ENCODE measurements at regions not wholly inside any gene's neighbourhood (a gene's known extent, or its start where the extent isn't known, plus 50 kb on each side); places are given as distances from the start of the nearest gene placed in this dataset.

- ATAC-seq (ENCODE audit: poor library complexity) = no peak
- intact Hi-C loops (cut with DNase I) = no loop called here
- no peak for DNase-seq
Observed at GRCh38 chr12:115190010-115190770, 506.2 kb upstream of the TBX3 start.

DNA sequence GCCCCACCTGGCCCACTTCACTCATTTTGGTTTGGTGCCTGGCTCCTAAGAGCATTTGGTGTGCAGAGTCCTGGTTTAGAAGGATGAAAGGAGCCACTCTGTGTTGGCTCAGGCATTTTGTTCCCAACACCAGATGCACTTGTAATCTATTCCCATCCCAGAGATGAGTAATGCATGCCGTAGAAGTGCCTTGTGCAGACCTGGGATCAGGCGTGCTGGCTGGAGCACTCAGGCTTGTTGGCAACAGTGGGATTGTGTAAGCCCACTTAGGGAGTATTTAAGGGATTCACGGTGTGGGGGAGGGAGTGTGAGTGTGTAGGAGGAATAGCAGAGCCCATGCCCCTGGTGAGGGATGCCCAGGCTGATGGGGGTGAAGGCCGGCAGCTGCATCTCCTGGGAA lies 501.5 kb upstream of the TBX3 start:
- ATAC-seq (ENCODE audit: poor library complexity) = no peak
- DNase-seq = no peak

DNA sequence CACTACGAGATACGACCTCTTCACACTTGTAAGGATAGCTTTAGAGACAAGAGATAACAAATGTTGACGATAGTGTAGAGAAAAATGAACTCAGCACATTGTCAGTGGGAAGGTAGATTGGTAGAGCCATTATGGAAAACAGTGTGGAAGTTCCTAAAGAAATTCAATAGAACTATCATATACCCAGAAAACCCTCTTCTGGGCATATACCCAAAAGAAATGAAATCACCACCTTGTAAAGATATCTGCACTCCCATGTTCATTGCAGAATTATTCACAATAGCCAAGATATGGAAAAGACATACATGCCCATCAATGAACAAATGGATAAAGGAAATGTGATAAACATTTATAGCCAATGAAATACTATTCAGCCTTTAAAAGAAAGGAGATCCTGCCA lies 499.8 kb upstream of the TBX3 start:
- DNase-seq (no peak), ATAC-seq (ENCODE audit: poor library complexity) (no peak)
- intact Hi-C loops (cut with DNase I) = no loop called here

More for the DNA sequence above, 501.5 kb upstream of the TBX3 start:
- intact Hi-C loops (cut with DNase I) = no loop called here

- no peak for ATAC-seq (ENCODE audit: poor library complexity)
- no peak for DNase-seq
- intact Hi-C loops (cut with DNase I) = no loop called here
Observed at GRCh38 chr12:115177899-115178298, 493.9 kb upstream of the TBX3 start.

- ATAC-seq (ENCODE audit: poor library complexity) = no peak
- intact Hi-C loops (cut with DNase I) = no loop called here
- no peak for DNase-seq
Observed at GRCh38 chr12:115176741-115177400, 492.9 kb upstream of the TBX3 start.

DNA sequence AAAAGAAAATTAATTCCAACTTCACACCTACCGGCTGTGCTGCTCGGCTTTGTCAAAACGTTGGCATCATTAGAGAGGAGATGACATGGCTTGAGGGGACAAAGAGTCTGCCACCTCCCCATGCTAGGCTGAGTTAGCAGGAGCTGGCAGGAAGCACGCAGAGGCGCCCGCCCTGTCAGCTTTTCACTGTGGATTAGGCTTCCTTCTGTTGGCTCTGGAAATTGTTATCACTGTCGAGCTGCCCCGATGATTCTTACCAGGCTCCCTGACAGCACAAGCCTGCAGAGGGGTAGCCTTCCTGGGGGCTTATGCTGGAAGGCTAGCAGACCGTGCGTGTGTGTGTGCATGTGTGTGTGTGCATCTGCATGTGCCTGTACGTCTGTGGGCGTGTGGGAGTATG lies 490.9 kb upstream of the TBX3 start:
- DNase-seq = no peak
- intact Hi-C loops (cut with DNase I) = no loop called here
- no peak for ATAC-seq (ENCODE audit: poor library complexity)

DNA sequence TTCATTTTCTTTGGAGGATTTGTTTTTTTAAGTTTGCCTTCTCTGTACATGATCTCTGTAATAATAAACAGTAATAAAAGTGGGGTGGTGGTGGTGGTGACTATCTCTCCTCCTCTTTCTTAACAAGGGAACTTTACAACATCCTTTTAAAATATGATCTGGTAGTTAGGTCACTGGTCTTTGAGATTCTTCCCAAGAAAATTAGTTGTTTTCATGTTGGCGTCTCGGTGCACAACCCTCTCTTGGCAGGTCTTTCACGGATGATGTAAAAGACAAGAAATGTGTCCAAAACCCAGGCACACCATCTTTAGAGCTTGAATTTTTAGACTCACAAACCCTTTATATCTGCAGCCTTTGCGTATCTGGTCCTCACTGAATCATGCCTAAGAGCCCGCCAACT lies 488.5 kb upstream of the TBX3 start:
- ATAC-seq (ENCODE audit: poor library complexity) = no peak

GRCh38 chr12:115169981-115170380 lies 486.0 kb upstream of the TBX3 start:
- DNase-seq = no peak
- intact Hi-C loops (cut with DNase I) = loop anchor here (10.0 kb wide), 1 partner anchor 495 kb away; no protein-coding TSS in a partner anchor
- ATAC-seq (ENCODE audit: poor library complexity) = no peak

More for the DNA sequence above, 488.5 kb upstream of the TBX3 start:
- DNase-seq = no peak
- intact Hi-C loops (cut with DNase I) = no loop called here

- DNase-seq = no peak
- no peak for ATAC-seq (ENCODE audit: poor library complexity)
- intact Hi-C loops (cut with DNase I) = loop anchor here (10.0 kb wide), 1 partner anchor 492 kb away; no protein-coding TSS in a partner anchor
Observed at GRCh38 chr12:115166698-115167315, 482.8 kb upstream of the TBX3 start.

GRCh38 chr12:115163710-115164109 lies 479.7 kb upstream of the TBX3 start:
- no peak for DNase-seq
- ATAC-seq (ENCODE audit: poor library complexity) = no peak
- intact Hi-C loops (cut with DNase I) = loop anchor here (10.0 kb wide), 1 partner anchor 489 kb away; no protein-coding TSS in a partner anchor

GRCh38 chr12:115160271-115161128 lies 476.5 kb upstream of the TBX3 start:
- no peak for ATAC-seq (ENCODE audit: poor library complexity)
- intact Hi-C loops (cut with DNase I) = loop anchor here (10.0 kb wide), 1 partner anchor 486 kb away; no protein-coding TSS in a partner anchor
- no peak for DNase-seq

DNA sequence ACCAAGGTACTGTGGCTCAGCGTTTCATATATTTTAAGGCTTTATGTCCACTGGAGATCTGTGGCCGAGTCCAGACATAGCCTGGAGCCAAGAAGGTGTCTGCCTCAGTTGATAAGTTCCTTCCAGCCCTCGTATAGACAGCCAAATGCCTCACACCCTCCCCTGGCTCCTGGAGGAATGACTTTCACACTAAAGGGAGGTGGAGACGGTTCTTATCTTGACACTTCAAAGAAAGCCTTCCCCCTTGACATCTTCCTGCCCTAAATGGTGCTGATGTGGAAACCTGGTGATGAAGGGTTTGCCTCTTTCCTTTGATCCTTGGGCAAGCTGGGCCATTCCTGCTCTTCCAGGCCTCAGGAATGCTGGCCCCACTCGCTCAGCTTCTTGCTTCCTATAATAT lies 474.8 kb upstream of the TBX3 start:
- ATAC-seq (ENCODE audit: poor library complexity) = no peak
- DNase-seq = no peak
- intact Hi-C loops (cut with DNase I) = no loop called here

- DNase-seq = no peak
- ATAC-seq (ENCODE audit: poor library complexity) = no peak
- intact Hi-C loops (cut with DNase I) = no loop called here
Observed at GRCh38 chr12:115155665-115156645, 472.0 kb upstream of the TBX3 start.

GRCh38 chr12:115149685-115150378 lies 465.9 kb upstream of the TBX3 start:
- intact Hi-C loops (cut with DNase I) = no loop called here

DNA sequence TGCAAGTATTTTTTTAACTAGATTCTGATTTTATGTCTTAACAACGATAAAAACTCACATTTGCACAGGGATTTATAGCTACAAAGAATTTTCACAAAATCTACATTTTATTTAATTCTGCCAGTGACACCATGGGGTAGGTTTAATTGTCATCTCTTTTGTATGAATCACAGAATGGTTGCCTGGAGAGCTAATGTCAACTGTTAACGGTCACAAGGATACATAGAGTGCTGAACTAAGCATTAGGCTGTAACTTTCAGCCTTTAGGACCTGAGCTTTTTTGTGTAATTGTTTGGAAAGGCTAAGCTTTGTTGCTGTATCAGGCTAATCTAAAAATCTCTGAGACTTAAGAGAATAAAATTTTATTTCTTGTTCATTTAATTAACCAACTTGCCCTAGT lies 465.3 kb upstream of the TBX3 start:
- ATAC-seq (ENCODE audit: poor library complexity) (no peak), DNase-seq (no peak)
- intact Hi-C loops (cut with DNase I) = no loop called here

More at GRCh38 chr12:115149685-115150378, 465.9 kb upstream of the TBX3 start:
- DNase-seq = no peak
- ATAC-seq (ENCODE audit: poor library complexity) = no peak

DNA sequence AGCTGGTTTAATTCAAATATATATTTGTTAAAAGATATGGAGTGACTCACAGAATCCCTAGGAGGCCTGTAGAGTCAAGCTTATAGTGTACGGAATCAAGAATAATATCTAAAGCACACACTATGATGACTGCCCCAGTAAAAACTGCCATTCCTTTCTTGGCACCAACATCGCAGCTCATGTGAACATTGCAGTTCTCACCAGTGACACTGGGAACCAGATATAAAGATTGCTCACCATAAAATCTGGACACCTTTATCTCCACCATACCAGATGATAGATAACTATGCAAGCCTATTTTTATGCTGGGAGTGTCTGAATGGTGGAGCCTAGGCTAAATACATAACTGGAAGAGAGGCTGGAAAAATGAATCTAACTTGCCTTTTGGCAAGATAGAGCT lies 463.9 kb upstream of the TBX3 start:
- DNase-seq (no peak), ATAC-seq (ENCODE audit: poor library complexity) (no peak)
- intact Hi-C loops (cut with DNase I) = no loop called here

DNA sequence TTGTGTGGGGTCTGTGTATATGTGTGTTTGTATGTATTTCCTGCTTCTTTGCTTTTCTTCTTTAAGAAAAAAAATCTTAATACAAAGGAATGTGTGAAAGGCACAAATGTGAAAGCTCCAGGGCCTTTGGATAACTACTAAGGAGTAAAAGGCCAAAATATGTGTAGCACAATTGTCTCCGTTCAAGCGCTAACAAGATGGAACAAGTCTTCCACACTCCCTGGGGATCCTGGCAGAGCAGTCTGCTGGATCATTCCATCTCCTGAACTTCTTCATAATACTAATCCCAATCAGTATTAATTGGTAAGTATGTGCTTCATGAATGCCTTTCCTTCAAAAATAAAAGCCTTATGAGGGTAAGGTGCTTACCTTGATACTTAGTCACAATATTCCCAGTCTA lies 462.5 kb upstream of the TBX3 start:
- ATAC-seq (ENCODE audit: poor library complexity) = no peak
- intact Hi-C loops (cut with DNase I) = no loop called here
- no peak for DNase-seq
